ENCODE measurements at regions not wholly inside any gene's neighbourhood (a gene's known extent, or its start where the extent isn't known, plus 50 kb on each side); places are given as distances from the start of the nearest gene placed in this dataset.

- H3K4ac ChIP-seq (ENCODE audit: low read depth, low read length): no peak overlapping the region
- TF ChIP-seq CTCF (conservative IDR thresholded peaks at IDR 0.05): peak; percentile 67
- no peak overlapping the region for H3K9ac ChIP-seq (ENCODE audit: extremely low read depth, insufficient read length, low read length)
- Mint-ChIP-seq H3K36me3 (ENCODE audit: insufficient read depth in 1 of 3, low read depth in 3 of 3) (no peaks in the 10 kb centered on the region), H3K4me1 (no peaks in the 10 kb centered on the region), H3K27me3 (ENCODE audit: low read depth) (no peaks in the 10 kb centered on the region; the same call in 1 of the 2 replicates), H3K9me3 (no peaks in the 10 kb centered on the region), H3K4me3 (no peak overlapping the region), H3K27ac (no peak overlapping the region)
- no peak overlapping the region for H2BK15ac ChIP-seq (ENCODE audit: low read depth, low read length)
- no peaks in the 10 kb centered on the region for H3K23me2 ChIP-seq (ENCODE audit: insufficient read length, low read depth, low read length, poor library complexity, severe bottlenecking)
- no peak overlapping the region for H2AK5ac ChIP-seq (ENCODE audit: insufficient read length, low read length)
- no peak overlapping the region for H2BK5ac ChIP-seq (ENCODE audit: insufficient read length, low read length)
- no peaks in the 10 kb centered on the region for H3K9me3 ChIP-seq (ENCODE audit: control insufficient read depth, low read depth, low read length)
- H3K56ac ChIP-seq (ENCODE audit: insufficient read length, low read depth, low read length): no peak overlapping the region
- WGBS (ENCODE audit: extremely low coverage, insufficient read length, low lambda C conversion rate): no CpG with 5 or more reads among the region's 5 CpGs
- H3K27me3 ChIP-seq (ENCODE audit: insufficient read depth, low read length): no peaks in the 10 kb centered on the region
- H3K18ac ChIP-seq (ENCODE audit: insufficient read length, low read depth, low read length): no peak overlapping the region
- no peak overlapping the region for H2BK12ac ChIP-seq (ENCODE audit: insufficient read length, low read depth, low read length)
- no peaks in the 10 kb centered on the region for H3K79me2 ChIP-seq (ENCODE audit: insufficient read depth, low read length)
- H3K14ac ChIP-seq (ENCODE audit: insufficient read depth, low read length): no peak overlapping the region
- no peak overlapping the region for H3K4me2 ChIP-seq (ENCODE audit: insufficient read depth, insufficient read length, low read length)
- no peak overlapping the region for H4K91ac ChIP-seq (ENCODE audit: insufficient read length, low read depth, low read length)
- DNase-seq: peak; percentile 45
- H3K27ac ChIP-seq (ENCODE audit: insufficient read length, low read depth, low read length): no peak overlapping the region
- H4K20me1 ChIP-seq (ENCODE audit: control insufficient read depth, insufficient read depth, insufficient read length): no peaks in the 10 kb centered on the region
- H4K5ac ChIP-seq (ENCODE audit: insufficient read length, low read depth, low read length): no peak overlapping the region
- H2AFZ ChIP-seq (ENCODE audit: low read length): no peak overlapping the region
- no peak overlapping the region for H4K8ac ChIP-seq (replicated peaks; ENCODE audit: insufficient read length, low read depth, low read length)
- no peak overlapping the region for H3K23ac ChIP-seq (ENCODE audit: insufficient read length, low read depth, low read length)
- no peak overlapping the region for H2BK20ac ChIP-seq (ENCODE audit: low read depth, low read length, poor library complexity, severe bottlenecking)
- no peaks in the 10 kb centered on the region for H3K4me1 ChIP-seq (ENCODE audit: insufficient read depth, low read length)
- no peaks in the 10 kb centered on the region for H3K79me1 ChIP-seq (ENCODE audit: insufficient read depth, low read depth, low read length, poor library complexity, severe bottlenecking)
- H2BK120ac ChIP-seq (ENCODE audit: low read depth, low read length, poor library complexity, severe bottlenecking): no peak overlapping the region
- no peak overlapping the region for H3T11ph ChIP-seq (ENCODE audit: low read length)
These were observed 167.4 kb upstream of the OLIG3 start for GRCh38 chr6:137661601-137662000.

All from H9 (cell line).